LNCaP clone FGC (cell line): ENCODE measurements at regions not wholly inside any gene's neighbourhood (a gene's known extent, or its start where the extent isn't known, plus 50 kb on each side); places are given as distances from the start of the nearest gene placed in this dataset.

ENCODE experiments used
- DNase-seq: peaks from one replicate; pipeline ENCODE4 v3.0.0-alpha.2; 2011; ENCODE audit warnings: low read depth
- H3K4me3 ChIP-seq: 2 replicates; pipeline ENCODE4 v1.5.1; 2011; ENCODE audit warnings: mild to moderate bottlenecking, low read depth, low read length, control low read depth
- TF ChIP-seq, protein P1 (sequence below): IDR thresholded peaks from 2 replicates; pipeline ENCODE4 v1.5.1; 2012; ENCODE audit warnings: mild to moderate bottlenecking; ENCODE audit not compliant: control insufficient read depth, insufficient read depth; ENCODE audit errors: extremely low read depth

DNA sequence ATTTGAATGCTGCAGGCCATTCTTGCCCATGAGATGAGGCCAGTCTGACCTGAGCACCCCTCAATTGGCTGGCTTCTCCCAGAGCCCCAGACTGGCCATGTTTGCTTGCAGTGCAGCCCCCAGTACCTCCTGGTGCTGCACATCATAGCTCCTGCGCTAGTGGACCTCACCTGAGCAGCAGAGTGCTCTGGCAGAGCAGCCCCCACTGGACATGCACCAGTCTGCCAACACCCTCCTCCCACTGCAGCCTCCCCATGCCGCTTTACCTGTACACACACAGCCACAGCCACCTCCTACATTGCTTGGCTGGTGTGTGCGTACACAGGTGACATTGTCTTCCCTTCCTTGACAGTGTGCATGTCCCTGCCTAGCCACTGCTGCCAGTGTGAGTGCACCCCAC is 940.2 kb downstream of the EFNA5 start:
- TF ChIP-seq, protein P1, sequence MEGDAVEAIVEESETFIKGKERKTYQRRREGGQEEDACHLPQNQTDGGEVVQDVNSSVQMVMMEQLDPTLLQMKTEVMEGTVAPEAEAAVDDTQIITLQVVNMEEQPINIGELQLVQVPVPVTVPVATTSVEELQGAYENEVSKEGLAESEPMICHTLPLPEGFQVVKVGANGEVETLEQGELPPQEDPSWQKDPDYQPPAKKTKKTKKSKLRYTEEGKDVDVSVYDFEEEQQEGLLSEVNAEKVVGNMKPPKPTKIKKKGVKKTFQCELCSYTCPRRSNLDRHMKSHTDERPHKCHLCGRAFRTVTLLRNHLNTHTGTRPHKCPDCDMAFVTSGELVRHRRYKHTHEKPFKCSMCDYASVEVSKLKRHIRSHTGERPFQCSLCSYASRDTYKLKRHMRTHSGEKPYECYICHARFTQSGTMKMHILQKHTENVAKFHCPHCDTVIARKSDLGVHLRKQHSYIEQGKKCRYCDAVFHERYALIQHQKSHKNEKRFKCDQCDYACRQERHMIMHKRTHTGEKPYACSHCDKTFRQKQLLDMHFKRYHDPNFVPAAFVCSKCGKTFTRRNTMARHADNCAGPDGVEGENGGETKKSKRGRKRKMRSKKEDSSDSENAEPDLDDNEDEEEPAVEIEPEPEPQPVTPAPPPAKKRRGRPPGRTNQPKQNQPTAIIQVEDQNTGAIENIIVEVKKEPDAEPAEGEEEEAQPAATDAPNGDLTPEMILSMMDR = no peak
- H3K4me3 ChIP-seq = no peak overlapping the region
- no peak for DNase-seq

DNA sequence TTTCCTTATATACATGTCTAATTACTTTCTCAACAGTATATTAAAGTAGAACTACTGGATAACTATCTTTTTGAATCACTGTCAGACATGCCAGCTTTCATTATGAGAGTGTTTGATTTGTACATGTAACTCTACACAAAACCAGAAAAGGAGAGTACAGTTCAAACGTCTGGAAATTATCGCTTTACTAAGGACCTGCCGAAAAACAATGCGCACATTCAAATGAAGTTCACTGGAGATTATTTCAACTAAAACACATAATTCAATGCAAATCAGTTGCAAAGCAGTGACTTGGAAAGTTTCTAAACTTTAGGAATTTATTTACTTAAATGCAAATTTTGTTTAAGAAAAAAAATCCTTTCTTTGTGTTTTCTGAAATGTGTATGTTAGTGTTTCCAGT is 942.5 kb downstream of the EFNA5 start:
- TF ChIP-seq, protein P1 = no peak
- no peak overlapping the region for H3K4me3 ChIP-seq
- no peak for DNase-seq

DNA sequence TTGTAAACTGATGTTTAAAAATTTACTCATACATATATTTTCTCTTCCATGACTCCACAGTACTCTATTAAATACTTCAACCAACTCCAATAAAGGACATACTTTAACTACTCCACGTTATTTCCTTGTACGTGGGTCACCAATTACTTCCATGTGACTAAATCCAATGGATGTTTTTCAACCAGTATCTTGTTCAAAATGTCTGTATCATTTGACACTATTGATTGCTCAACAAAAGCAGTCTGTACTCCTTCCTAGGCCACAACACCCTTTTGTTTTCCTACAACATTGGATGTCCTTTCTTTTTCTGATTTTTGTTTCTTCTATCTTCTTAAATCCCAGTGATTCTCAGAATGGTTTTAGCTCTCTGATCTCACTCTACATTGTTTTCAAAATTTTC is 943.7 kb downstream of the EFNA5 start:
- no peak for DNase-seq
- H3K4me3 ChIP-seq = no peak overlapping the region
- TF ChIP-seq, protein P1 = no peak

DNA sequence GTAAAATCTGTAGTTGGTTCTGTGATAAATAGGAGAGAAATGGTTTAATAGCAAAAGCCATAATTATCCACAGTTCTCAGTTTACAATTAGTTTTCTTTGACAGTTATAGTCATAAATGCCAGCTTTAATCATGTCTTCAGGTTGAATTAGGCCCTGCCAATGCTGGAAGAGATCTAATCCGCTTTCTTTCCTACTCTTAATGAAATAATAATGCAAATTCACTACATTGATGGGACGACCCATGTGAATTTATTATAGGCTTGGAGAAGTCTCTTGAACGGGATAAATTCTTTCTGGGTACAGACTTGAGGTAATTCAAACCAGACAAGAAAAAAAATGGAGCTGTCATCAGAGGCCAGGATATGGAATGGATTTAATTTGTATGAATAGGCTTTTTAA is 950.4 kb downstream of the EFNA5 start:
- no peak for DNase-seq

DNA sequence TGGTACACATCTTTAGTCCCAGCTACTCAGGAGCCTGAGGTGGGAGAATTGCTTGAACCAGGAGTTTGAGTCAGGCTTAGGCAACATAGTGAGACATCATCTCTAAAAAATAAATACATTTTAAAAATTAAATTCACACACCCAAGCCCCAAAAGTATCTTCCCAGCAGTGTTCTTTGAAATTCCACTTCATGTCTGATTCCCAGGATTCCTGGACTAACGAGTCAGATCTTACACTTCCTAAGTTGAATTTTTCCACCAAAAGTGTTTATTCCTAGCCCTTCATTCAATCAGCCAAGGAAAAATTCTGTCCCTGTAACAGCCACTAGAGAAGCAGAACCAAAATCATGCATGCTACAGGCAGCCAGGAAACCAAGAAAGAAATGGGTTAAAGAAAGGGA is 970.9 kb downstream of the EFNA5 start:
- DNase-seq = no peak
- H3K4me3 ChIP-seq = no peak overlapping the region
- TF ChIP-seq, protein P1 = no peak

More for the DNA sequence above, 950.4 kb downstream of the EFNA5 start:
- no peak overlapping the region for H3K4me3 ChIP-seq
- TF ChIP-seq, protein P1 = no peak

DNA sequence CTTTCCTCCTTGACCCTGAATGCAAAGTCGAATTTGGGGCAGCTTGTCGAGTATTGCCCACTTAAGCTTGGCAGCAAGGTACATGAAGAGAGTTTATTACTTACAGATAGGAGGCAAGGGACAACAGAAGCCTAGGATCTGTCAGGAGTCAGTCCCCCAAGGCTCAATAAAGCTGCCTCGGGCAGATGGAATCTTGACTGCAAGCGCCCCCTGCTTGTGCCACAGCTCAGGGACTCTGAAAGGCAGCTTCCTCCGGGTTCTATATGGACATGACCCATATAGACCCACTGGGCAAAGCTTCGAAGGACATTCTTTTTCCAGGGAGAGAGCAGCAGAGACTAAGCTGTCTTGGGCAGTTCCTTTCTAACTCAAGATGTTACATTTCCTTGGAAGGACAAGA is 971.5 kb downstream of the EFNA5 start:
- TF ChIP-seq, protein P1 = 0 out of 2 replicates have a peak, but pooled peaks have one; percentile 14
- no peak for DNase-seq
- H3K4me3 ChIP-seq = no peak overlapping the region

DNA sequence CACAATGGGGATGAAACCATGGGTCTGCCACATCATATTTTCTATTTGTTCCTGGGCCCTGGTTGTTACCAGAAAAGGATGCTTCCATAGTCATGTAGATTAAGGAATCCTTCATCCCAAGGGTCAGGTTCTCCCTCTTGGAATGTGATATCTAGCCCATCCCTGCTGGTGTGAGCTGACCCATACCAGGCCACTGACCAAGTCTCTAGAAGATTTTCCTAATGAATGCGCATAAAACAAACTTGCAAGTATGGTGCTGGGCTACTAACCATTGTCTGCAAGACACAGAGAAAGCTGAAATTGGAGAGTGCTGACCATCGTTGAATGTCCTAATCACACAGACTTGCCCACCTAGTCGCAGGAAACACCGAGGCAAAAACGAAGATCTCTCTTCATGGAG is 972.6 kb downstream of the EFNA5 start:
- TF ChIP-seq, protein P1 = no peak
- no peak overlapping the region for H3K4me3 ChIP-seq
- DNase-seq = no peak
